GM23338 (cell line): ENCODE measurements at regions not wholly inside any gene's neighbourhood (a gene's known extent, or its start where the extent isn't known, plus 50 kb on each side); places are given as distances from the start of the nearest gene placed in this dataset.

Experiments used
- CREB1 ChIP-seq: fragments of 250-450 bp; sonication (Bioruptor Pico); IDR thresholded peaks from 2 replicates; pipeline ENCODE4 v1.5.0; 2020; ENCODE audit warnings: low read depth, mild to moderate bottlenecking, moderate library complexity
- EZH2 ChIP-seq: fragments of 200-600 bp; sonication (generic); IDR thresholded peaks from one replicate; pipeline ENCODE4 v1.8.0; 2017; ENCODE audit warnings: antibody characterized with exemption, mild to moderate bottlenecking, low read depth; ENCODE audit not compliant: unreplicated experiment
- POLR2AphosphoS5 ChIP-seq: IDR thresholded peaks from 2 replicates; pipeline ENCODE4 v1.6.1; 2016; ENCODE audit warnings: antibody characterized with exemption, low read depth
- REST ChIP-seq: IDR thresholded peaks from one replicate; pipeline ENCODE4 v1.6.1; 2018; ENCODE audit warnings: antibody characterized with exemption; ENCODE audit not compliant: unreplicated experiment
- TF ChIP-seq, protein P1 (sequence below), 2 experiments: fragments of 200-600 bp in 1 of 2; sonication (generic) in 1 of 2; conservative IDR thresholded peaks; 2 replicates each; pipeline versions ENCODE4 v1.5.1 to v1.6.1; 2016 to 2017; ENCODE audit warnings: antibody characterized with exemption in 2 of 2, low read depth in 2 of 2, mild to moderate bottlenecking in 2 of 2, moderate library complexity in 1 of 2

DNA sequence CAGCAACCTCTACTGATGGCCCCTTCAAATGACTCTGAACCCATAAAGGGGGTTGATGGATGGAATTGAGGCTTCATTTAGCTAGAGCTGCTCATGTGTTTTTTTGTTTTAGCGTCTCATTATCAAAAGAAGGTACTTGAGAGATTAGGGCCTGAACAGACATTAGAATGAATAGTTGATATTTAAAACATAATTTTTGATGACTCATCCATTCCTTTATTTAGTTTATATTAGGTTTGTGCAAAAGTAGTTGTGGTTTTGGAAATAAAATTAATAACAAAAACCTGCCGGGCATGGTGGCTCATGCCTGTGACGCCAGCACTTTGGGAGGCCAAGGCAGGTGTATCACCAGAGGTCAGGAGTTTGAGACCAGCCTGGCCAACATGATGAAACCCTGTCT, 485.9 kb downstream of the PSAT1 start:
- TF ChIP-seq, protein P1, sequence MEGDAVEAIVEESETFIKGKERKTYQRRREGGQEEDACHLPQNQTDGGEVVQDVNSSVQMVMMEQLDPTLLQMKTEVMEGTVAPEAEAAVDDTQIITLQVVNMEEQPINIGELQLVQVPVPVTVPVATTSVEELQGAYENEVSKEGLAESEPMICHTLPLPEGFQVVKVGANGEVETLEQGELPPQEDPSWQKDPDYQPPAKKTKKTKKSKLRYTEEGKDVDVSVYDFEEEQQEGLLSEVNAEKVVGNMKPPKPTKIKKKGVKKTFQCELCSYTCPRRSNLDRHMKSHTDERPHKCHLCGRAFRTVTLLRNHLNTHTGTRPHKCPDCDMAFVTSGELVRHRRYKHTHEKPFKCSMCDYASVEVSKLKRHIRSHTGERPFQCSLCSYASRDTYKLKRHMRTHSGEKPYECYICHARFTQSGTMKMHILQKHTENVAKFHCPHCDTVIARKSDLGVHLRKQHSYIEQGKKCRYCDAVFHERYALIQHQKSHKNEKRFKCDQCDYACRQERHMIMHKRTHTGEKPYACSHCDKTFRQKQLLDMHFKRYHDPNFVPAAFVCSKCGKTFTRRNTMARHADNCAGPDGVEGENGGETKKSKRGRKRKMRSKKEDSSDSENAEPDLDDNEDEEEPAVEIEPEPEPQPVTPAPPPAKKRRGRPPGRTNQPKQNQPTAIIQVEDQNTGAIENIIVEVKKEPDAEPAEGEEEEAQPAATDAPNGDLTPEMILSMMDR (conservative IDR thresholded peaks at IDR 0.05; ENCODE audit: low read depth in 2 of 2), result no peak
- TF ChIP-seq REST, result no peak
- no peak for TF ChIP-seq EZH2
- TF ChIP-seq POLR2AphosphoS5, result no peak
- no peak for TF ChIP-seq CREB1
